Esophagus muscularis mucosa (tissue), 3 donors: ENCODE measurements at regions not wholly inside any gene's neighbourhood (a gene's known extent, or its start where the extent isn't known, plus 50 kb on each side); places are given as distances from the start of the nearest gene placed in this dataset.

Experiments used
- CTCF ChIP-seq, 3 experiments: fragments of 200-600 bp in 2 of 3; fragments of 450-650 bp in 1 of 3; sonication (generic) in 2 of 3; IDR thresholded peaks; one replicate each; pipeline ENCODE4 v1.5.1; 2017 to 2019; ENCODE audit warnings: antibody characterized with exemption in 3 of 3, mild to moderate bottlenecking in 2 of 3, moderate library complexity in 1 of 3
- POLR2A ChIP-seq: fragments of 450-650 bp; IDR thresholded peaks from one replicate; pipeline ENCODE4 v1.6.1; 2017; ENCODE audit warnings: antibody characterized with exemption, moderate library complexity, mild to moderate bottlenecking, low read depth
- POLR2AphosphoS5 ChIP-seq, 2 donors: sonication (generic); formaldehyde crosslinking; IDR thresholded peaks; one replicate each; pipeline ENCODE4 v1.6.1; 2017; ENCODE audit warnings: antibody characterized with exemption in 2 of 2

GRCh38 chr11:96760306-96760705 is 370.5 kb downstream of the JRKL start:
- TF ChIP-seq CTCF (IDR thresholded peaks at IDR 0.05) (no peak), POLR2A (no peak), POLR2AphosphoS5 (IDR thresholded peaks at IDR 0.05) (no peak)
